ENCODE measurements at regions not wholly inside any gene's neighbourhood (a gene's known extent, or its start where the extent isn't known, plus 50 kb on each side); places are given as distances from the start of the nearest gene placed in this dataset.

GRCh38 chr14:87567618-87568295, 425.2 kb downstream of the GALC start:
- intact Hi-C loops (cut with DNase I): no loop called here
- Histone ChIP-seq H3K36me3 (no peaks in the 10 kb centered on the region), H3K27ac (no peak overlapping the region), H3K4me1 (no peaks in the 10 kb centered on the region), H3K4me3 (replicated peaks in 1 of 3) (no peak overlapping the region), H3K9me3 (no peaks in the 10 kb centered on the region), H3K27me3 (no peaks in the 10 kb centered on the region)
- TF ChIP-seq POLR2A (IDR thresholded peaks at IDR 0.05) (no peak), CTCF (IDR thresholded peaks at IDR 0.05) (no peak)
- WGBS, 2 donors: 57 to 59% methylated on average over 4 of the region's 4 CpGs
- DNase-seq: no peak

- 16 to 24% methylated on average over 2 of the region's 2 CpGs for WGBS, 2 donors
- Histone ChIP-seq H3K36me3 (no peaks in the 10 kb centered on the region), H3K9me3 (no peaks in the 10 kb centered on the region), H3K4me1 (no peaks in the 10 kb centered on the region), H3K27ac (no peak overlapping the region), H3K4me3 (replicated peaks in 1 of 3) (no peak overlapping the region), H3K27me3 (no peaks in the 10 kb centered on the region)
- DNase-seq: no peak
- TF ChIP-seq POLR2A (IDR thresholded peaks at IDR 0.05) (no peak), CTCF (IDR thresholded peaks at IDR 0.05) (no peak)
- intact Hi-C loops (cut with DNase I): no loop called here
These were observed 426.0 kb downstream of the GALC start for GRCh38 chr14:87566991-87567390.

GRCh38 chr14:87547536-87547935, 445.4 kb downstream of the GALC start:
- H3K4me1 ChIP-seq: no peaks in the 10 kb centered on the region
- no peaks in the 10 kb centered on the region for H3K36me3 ChIP-seq
- H3K9me3 ChIP-seq: no peaks in the 10 kb centered on the region
- TF ChIP-seq CTCF (IDR thresholded peaks at IDR 0.05): no peak
- TF ChIP-seq POLR2A (IDR thresholded peaks at IDR 0.05): no peak
- DNase-seq: no peak
- WGBS, 2 donors: 71 to 73% methylated on average over 5 of the region's 5 CpGs
- H3K27me3 ChIP-seq: no peaks in the 10 kb centered on the region
- no peak overlapping the region for H3K27ac ChIP-seq
- no peak overlapping the region for H3K4me3 ChIP-seq (replicated peaks in 1 of 3)
- intact Hi-C loops (cut with DNase I): no loop called here

GRCh38 chr14:87542288-87542687, 450.7 kb downstream of the GALC start:
- no peak overlapping the region for H3K4me3 ChIP-seq (replicated peaks in 1 of 3)
- 69 to 84% methylated on average over 5 of the region's 5 CpGs for WGBS, 2 donors
- no peak overlapping the region for H3K27ac ChIP-seq
- intact Hi-C loops (cut with DNase I): no loop called here
- H3K36me3 ChIP-seq: no peaks in the 10 kb centered on the region
- no peaks in the 10 kb centered on the region for H3K9me3 ChIP-seq
- H3K4me1 ChIP-seq: no peaks in the 10 kb centered on the region
- TF ChIP-seq CTCF (IDR thresholded peaks at IDR 0.05) (no peak), POLR2A (IDR thresholded peaks at IDR 0.05) (no peak)
- no peaks in the 10 kb centered on the region for H3K27me3 ChIP-seq
- DNase-seq: no peak

GRCh38 chr14:87540339-87540738, 452.6 kb downstream of the GALC start:
- 34 to 35% methylated on average over 2 of the region's 2 CpGs for whole genome bisulfite sequencing, 2 donors
- H3K4me3 ChIP-seq (replicated peaks in 1 of 3): no peak overlapping the region
- no peak for DNase-seq
- TF ChIP-seq POLR2A (IDR thresholded peaks at IDR 0.05) (no peak), CTCF (IDR thresholded peaks at IDR 0.05) (no peak)
- H3K4me1 ChIP-seq: no peaks in the 10 kb centered on the region
- intact Hi-C loops (cut with DNase I): no loop called here
- H3K27me3 ChIP-seq: no peaks in the 10 kb centered on the region
- H3K27ac ChIP-seq: no peak overlapping the region
- H3K36me3 ChIP-seq: no peaks in the 10 kb centered on the region
- no peaks in the 10 kb centered on the region for H3K9me3 ChIP-seq

Measured in thyroid gland (tissue), 4 donors.